Ovary (tissue), 1 donor: ENCODE measurements at regions not wholly inside any gene's neighbourhood (a gene's known extent, or its start where the extent isn't known, plus 50 kb on each side); places are given as distances from the start of the nearest gene placed in this dataset. TPM values are rescaled to one million over a fixed set of nuclear protein-coding genes. Genes with fewer than 3 reads are reported as not detected.

Source experiments
- small RNA-seq: library from RNA; depleted of rRNA; stranded (forward); fragments of <200 nt; gene quantifications from one replicate; pipeline ENCODE3, GENCODE V24; 2016

Small RNA genes in the stretch of these regions (small RNA-seq; reads per million reads assigned to genes)
- not detected for gene MTND4LP5
- not detected for gene RF00019
- not detected for gene RNU6-1119P
